ENCODE measurements at regions not wholly inside any gene's neighbourhood (a gene's known extent, or its start where the extent isn't known, plus 50 kb on each side); places are given as distances from the start of the nearest gene placed in this dataset.

GRCh38 chr12:4969405-4969804 lies 59.7 kb downstream of the KCNA1 start:
- Histone ChIP-seq H4K20me1 (ENCODE audit: insufficient read depth, low read length) (no peaks in the 10 kb centered on the region), H3K4me3 (ENCODE audit: insufficient read depth, low read length) (no peak overlapping the region), H3K36me3 (ENCODE audit: insufficient read depth, low read length) (no peaks in the 10 kb centered on the region), H2AFZ (ENCODE audit: low read length) (no peak overlapping the region), H3K9me3 (ENCODE audit: low read depth, low read length) (no peaks in the 10 kb centered on the region), H3K27ac (ENCODE audit: low read depth, low read length) (no peak overlapping the region), H3K27me3 (ENCODE audit: insufficient read depth, low read length) (no peaks in the 10 kb centered on the region), H3K4me1 (ENCODE audit: insufficient read depth, low read length) (no peaks in the 10 kb centered on the region), H3K4me2 (ENCODE audit: insufficient read depth, low read length) (no peak overlapping the region), H3K79me2 (ENCODE audit: insufficient read depth, low read length) (no peaks in the 10 kb centered on the region)
- DNase-seq (ENCODE audit: insufficient read length, low spot score, missing footprints), result no peak
- TF ChIP-seq, protein P1, sequence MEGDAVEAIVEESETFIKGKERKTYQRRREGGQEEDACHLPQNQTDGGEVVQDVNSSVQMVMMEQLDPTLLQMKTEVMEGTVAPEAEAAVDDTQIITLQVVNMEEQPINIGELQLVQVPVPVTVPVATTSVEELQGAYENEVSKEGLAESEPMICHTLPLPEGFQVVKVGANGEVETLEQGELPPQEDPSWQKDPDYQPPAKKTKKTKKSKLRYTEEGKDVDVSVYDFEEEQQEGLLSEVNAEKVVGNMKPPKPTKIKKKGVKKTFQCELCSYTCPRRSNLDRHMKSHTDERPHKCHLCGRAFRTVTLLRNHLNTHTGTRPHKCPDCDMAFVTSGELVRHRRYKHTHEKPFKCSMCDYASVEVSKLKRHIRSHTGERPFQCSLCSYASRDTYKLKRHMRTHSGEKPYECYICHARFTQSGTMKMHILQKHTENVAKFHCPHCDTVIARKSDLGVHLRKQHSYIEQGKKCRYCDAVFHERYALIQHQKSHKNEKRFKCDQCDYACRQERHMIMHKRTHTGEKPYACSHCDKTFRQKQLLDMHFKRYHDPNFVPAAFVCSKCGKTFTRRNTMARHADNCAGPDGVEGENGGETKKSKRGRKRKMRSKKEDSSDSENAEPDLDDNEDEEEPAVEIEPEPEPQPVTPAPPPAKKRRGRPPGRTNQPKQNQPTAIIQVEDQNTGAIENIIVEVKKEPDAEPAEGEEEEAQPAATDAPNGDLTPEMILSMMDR (IDR thresholded peaks at IDR 0.05; ENCODE audit: extremely low read depth, low read depth, low read length), result no peak

DNA sequence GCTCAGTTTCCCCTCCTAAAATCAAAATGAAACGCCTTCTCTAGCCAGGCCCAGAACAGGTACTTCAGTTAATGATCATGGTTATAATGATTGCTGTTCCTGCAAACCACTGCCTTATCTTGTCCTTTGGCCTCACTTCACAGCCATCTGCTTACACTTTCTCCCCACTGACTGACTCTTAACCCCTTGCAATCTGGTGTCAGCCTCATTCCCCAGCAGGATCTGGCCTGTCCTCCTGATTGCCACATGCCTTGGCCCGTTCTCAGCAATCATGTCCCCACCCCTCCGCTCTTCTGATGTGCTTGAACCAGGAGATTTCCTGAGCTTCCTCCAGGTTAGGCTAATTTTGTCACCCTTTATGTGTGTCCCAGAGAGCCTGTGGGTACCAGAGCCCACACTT lies 64.5 kb downstream of the KCNA1 start:
- Histone ChIP-seq H3K79me2 (ENCODE audit: insufficient read depth, low read length) (no peaks in the 10 kb centered on the region), H4K20me1 (ENCODE audit: insufficient read depth, low read length) (no peaks in the 10 kb centered on the region), H3K4me3 (ENCODE audit: insufficient read depth, low read length) (no peak overlapping the region), H3K9me3 (ENCODE audit: low read depth, low read length) (no peaks in the 10 kb centered on the region), H3K4me1 (ENCODE audit: insufficient read depth, low read length) (no peaks in the 10 kb centered on the region), H3K27ac (ENCODE audit: low read depth, low read length) (no peak overlapping the region), H2AFZ (ENCODE audit: low read length) (no peak overlapping the region), H3K27me3 (ENCODE audit: insufficient read depth, low read length) (no peaks in the 10 kb centered on the region), H3K4me2 (ENCODE audit: insufficient read depth, low read length) (no peak overlapping the region), H3K36me3 (ENCODE audit: insufficient read depth, low read length) (no peaks in the 10 kb centered on the region)
- DNase-seq (ENCODE audit: insufficient read length, low spot score, missing footprints), result no peak
- TF ChIP-seq, protein P1 (IDR thresholded peaks at IDR 0.05; ENCODE audit: extremely low read depth, low read depth, low read length), result no peak

- DNase-seq (ENCODE audit: insufficient read length, low spot score, missing footprints), result peak; percentile 80
- no peaks in the 10 kb centered on the region for H3K79me2 ChIP-seq (ENCODE audit: insufficient read depth, low read length)
- H3K4me3 ChIP-seq (ENCODE audit: insufficient read depth, low read length), result no peak overlapping the region
- no peak overlapping the region for H3K4me2 ChIP-seq (ENCODE audit: insufficient read depth, low read length)
- H3K27ac ChIP-seq (ENCODE audit: low read depth, low read length), result no peak overlapping the region
- no peaks in the 10 kb centered on the region for H3K36me3 ChIP-seq (ENCODE audit: insufficient read depth, low read length)
- H2AFZ ChIP-seq (ENCODE audit: low read length), result peak overlapping the region; percentile 62
- TF ChIP-seq, protein P1 (IDR thresholded peaks at IDR 0.05; ENCODE audit: extremely low read depth, low read depth, low read length), result no peak
- no peaks in the 10 kb centered on the region for H3K27me3 ChIP-seq (ENCODE audit: insufficient read depth, low read length)
- H3K9me3 ChIP-seq (ENCODE audit: low read depth, low read length), result no peaks in the 10 kb centered on the region
- no peaks in the 10 kb centered on the region for H3K4me1 ChIP-seq (ENCODE audit: insufficient read depth, low read length)
- no peaks in the 10 kb centered on the region for H4K20me1 ChIP-seq (ENCODE audit: insufficient read depth, low read length)
Observed at GRCh38 chr12:4975574-4975973, 65.9 kb downstream of the KCNA1 start.

DNA sequence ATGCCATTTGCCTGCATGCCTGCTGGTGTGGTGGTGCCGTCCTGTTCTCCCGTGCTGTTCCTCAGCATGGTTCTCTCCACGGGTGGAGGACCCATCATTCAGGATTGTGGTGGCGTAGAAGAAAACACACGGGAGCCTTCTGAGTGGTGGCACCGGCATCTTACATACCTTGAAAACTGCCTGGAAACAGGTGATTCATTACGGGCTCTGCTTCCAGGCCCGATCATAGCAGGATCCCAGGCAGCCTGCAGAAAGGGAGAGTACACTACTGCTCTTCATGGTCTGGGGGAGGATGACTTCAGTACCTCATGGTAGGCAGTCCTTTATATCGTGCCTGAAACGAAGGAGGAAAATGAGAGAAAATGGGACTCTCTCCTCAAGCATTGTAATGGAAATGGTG lies 66.6 kb upstream of the KCNA5 start:
- Histone ChIP-seq H3K27me3 (ENCODE audit: insufficient read depth, low read length) (no peaks in the 10 kb centered on the region), H2AFZ (ENCODE audit: low read length) (no peak overlapping the region), H3K4me1 (ENCODE audit: insufficient read depth, low read length) (no peaks in the 10 kb centered on the region), H4K20me1 (ENCODE audit: insufficient read depth, low read length) (no peaks in the 10 kb centered on the region), H3K4me3 (ENCODE audit: insufficient read depth, low read length) (no peak overlapping the region), H3K36me3 (ENCODE audit: insufficient read depth, low read length) (no peaks in the 10 kb centered on the region), H3K9me3 (ENCODE audit: low read depth, low read length) (no peaks in the 10 kb centered on the region), H3K79me2 (ENCODE audit: insufficient read depth, low read length) (no peaks in the 10 kb centered on the region), H3K27ac (ENCODE audit: low read depth, low read length) (no peak overlapping the region), H3K4me2 (ENCODE audit: insufficient read depth, low read length) (no peak overlapping the region)
- TF ChIP-seq, protein P1 (IDR thresholded peaks at IDR 0.05; ENCODE audit: extremely low read depth, low read depth, low read length), result no peak
- no peak for DNase-seq (ENCODE audit: insufficient read length, low spot score, missing footprints)
